Prostate gland (tissue), 2 donors: ENCODE measurements at regions not wholly inside any gene's neighbourhood (a gene's known extent, or its start where the extent isn't known, plus 50 kb on each side); places are given as distances from the start of the nearest gene placed in this dataset.
"Not testable (repeated sequence)": the region's sequence is repeated elsewhere in the genome, so short reads cannot be mapped to it uniquely, and the experiment has no call there.

ENCODE experiments used
- DNase-seq: peaks from one replicate; pipeline ENCODE4 v3.0.0-alpha.2; 2019; ENCODE audit warnings: low spot score
- H3K27ac ChIP-seq, 2 donors: fragments of 200-600 bp; sonication (generic); 2 replicates each; pipeline ENCODE4 v1.5.1; 2017 to 2019
- H3K27me3 ChIP-seq: fragments of 200-600 bp; sonication (generic); replicated peaks from 2 replicates; pipeline ENCODE4 v1.5.1; 2019; ENCODE audit not compliant: insufficient read depth
- H3K36me3 ChIP-seq, 2 donors: fragments of 200-600 bp; sonication (generic); 1 replicate in 1 of 2; 2 replicates in 1 of 2; pipeline versions ENCODE4 v1.5.1 to v1.8.1; 2017 to 2019
- H3K4me1 ChIP-seq: fragments of 200-600 bp; sonication (generic); replicated peaks from 2 replicates; pipeline ENCODE4 v1.5.1; 2019
- H3K4me3 ChIP-seq, 2 donors: fragments of 200-600 bp; sonication (generic); 2 replicates each; pipeline ENCODE4 v1.5.1; 2017 to 2019
- H3K9me3 ChIP-seq: fragments of 200-600 bp; sonication (generic); 2 replicates; pipeline ENCODE4 v1.5.1; 2017
- CTCF ChIP-seq, 4 experiments: fragments of 200-600 bp in 2 of 4; fragments of 450-650 bp in 2 of 4; sonication (generic) in 2 of 4; IDR thresholded peaks; 1 replicate in 3 of 4; 2 replicates in 1 of 4; pipeline ENCODE4 v1.5.1; 2016 to 2019; ENCODE audit warnings: antibody characterized with exemption in 4 of 4, mild to moderate bottlenecking in 2 of 4, moderate library complexity in 2 of 4
- POLR2A ChIP-seq: fragments of 450-650 bp; IDR thresholded peaks from one replicate; pipeline ENCODE4 v1.6.1; 2016; ENCODE audit warnings: antibody characterized with exemption, mild to moderate bottlenecking
- POLR2AphosphoS5 ChIP-seq: sonication (generic); formaldehyde crosslinking; IDR thresholded peaks from one replicate; pipeline ENCODE4 v1.6.1; 2017; ENCODE audit warnings: antibody characterized with exemption
- WGBS: methylation state at CpG from one replicate; pipeline ENCODE4 v1.1.5; 2018; 5-methylcytosine and 5-hydroxymethylcytosine counted together
- intact Hi-C: fragments of 100-400 bp; cut with DNase I; formaldehyde crosslinking; loops from one replicate; pipeline ENCODE4 v1.14.2; 2022

- DNase-seq, result no peak
- no peak for TF ChIP-seq CTCF (IDR thresholded peaks at IDR 0.05)
- no peaks in the 10 kb centered on the region for H3K27me3 ChIP-seq
- no peak overlapping the region for H3K27ac ChIP-seq
- H3K36me3 ChIP-seq, result no peaks in the 10 kb centered on the region
- no peaks in the 10 kb centered on the region for H3K4me1 ChIP-seq
- no peaks in the 10 kb centered on the region for H3K9me3 ChIP-seq
- no peak overlapping the region for H3K4me3 ChIP-seq
- WGBS, result 83% methylated on average over 5 of the region's 5 CpGs
- intact Hi-C loops, result no loop called here
These were observed 205.9 kb upstream of the ECI2 start for GRCh38 chr6:4341078-4341797.

- no peak overlapping the region for H3K27ac ChIP-seq
- no peaks in the 10 kb centered on the region for H3K4me1 ChIP-seq
- H3K4me3 ChIP-seq, result no peak overlapping the region
- no peaks in the 10 kb centered on the region for H3K36me3 ChIP-seq
- no peak for DNase-seq
- TF ChIP-seq POLR2A (no peak), CTCF (IDR thresholded peaks at IDR 0.05) (no peak)
- intact Hi-C loops, result no loop called here
- H3K9me3 ChIP-seq, result no peaks in the 10 kb centered on the region
- H3K27me3 ChIP-seq, result no peaks in the 10 kb centered on the region
- 93% methylated on average over 7 of the region's 7 CpGs for WGBS
These were observed 205.2 kb upstream of the ECI2 start for GRCh38 chr6:4340544-4340943.

- intact Hi-C loops, result no loop called here
- no peak for DNase-seq
- Histone ChIP-seq H3K36me3 (no peaks in the 10 kb centered on the region), H3K4me1 (no peaks in the 10 kb centered on the region), H3K9me3 (no peaks in the 10 kb centered on the region), H3K27me3 (no peaks in the 10 kb centered on the region), H3K27ac (no peak overlapping the region), H3K4me3 (no peak overlapping the region)
- TF ChIP-seq POLR2AphosphoS5 (no peak), POLR2A (no peak), CTCF (IDR thresholded peaks at IDR 0.05) (no peak)
- 85% methylated on average over 3 of the region's 3 CpGs for WGBS
These were observed 203.5 kb upstream of the ECI2 start for GRCh38 chr6:4338884-4339283.

GRCh38 chr6:4336778-4337442, 201.5 kb upstream of the ECI2 start:
- TF ChIP-seq CTCF (IDR thresholded peaks at IDR 0.05) (no peak), POLR2A (no peak), POLR2AphosphoS5 (no peak)
- H3K27me3 ChIP-seq, result no peaks in the 10 kb centered on the region
- no peak for DNase-seq
- no peak overlapping the region for H3K27ac ChIP-seq
- H3K9me3 ChIP-seq, result no peaks in the 10 kb centered on the region
- no peaks in the 10 kb centered on the region for H3K4me1 ChIP-seq
- intact Hi-C loops, result no loop called here
- WGBS, result 80% methylated on average over 8 of the region's 8 CpGs
- no peaks in the 10 kb centered on the region for H3K36me3 ChIP-seq
- no peak overlapping the region for H3K4me3 ChIP-seq

GRCh38 chr6:4336084-4336483, 200.7 kb upstream of the ECI2 start:
- WGBS, result 85% methylated on average over 4 of the region's 4 CpGs
- DNase-seq, result no peak
- H3K27me3 ChIP-seq, result no peaks in the 10 kb centered on the region

GRCh38 chr6:4334158-4334740, 198.9 kb upstream of the ECI2 start:
- H3K4me1 ChIP-seq, H3K9me3 ChIP-seq, H3K4me3 ChIP-seq, intact Hi-C loops, H3K27ac ChIP-seq, H3K36me3 ChIP-seq, H3K27me3 ChIP-seq, DNase-seq: not testable (repeated sequence)
- 72% methylated on average over 24 of the region's 24 CpGs for WGBS

More at GRCh38 chr6:4336084-4336483, 200.7 kb upstream of the ECI2 start:
- Histone ChIP-seq H3K36me3 (no peaks in the 10 kb centered on the region), H3K4me3 (no peak overlapping the region), H3K9me3 (no peaks in the 10 kb centered on the region), H3K27ac (no peak overlapping the region), H3K4me1 (no peaks in the 10 kb centered on the region)
- TF ChIP-seq CTCF (IDR thresholded peaks at IDR 0.05), result no peak
- no peak for TF ChIP-seq POLR2AphosphoS5
- TF ChIP-seq POLR2A, result no peak
- intact Hi-C loops, result no loop called here
